T-helper 2 cell treated with Interferon-gamma antibody and Interleukin-4, amounts not matched to agents 5 μg/mL and 100 μg/mL, for 36 hours (primary cell): ENCODE measurements at regions not wholly inside any gene's neighbourhood (a gene's known extent, or its start where the extent isn't known, plus 50 kb on each side); places are given as distances from the start of the nearest gene placed in this dataset.

Source experiments
- DNase-seq: peaks from one replicate; pipeline ENCODE4 v3.0.0; 2021; ENCODE audit warnings: low spot score
- H3K27ac Mint-ChIP-seq: one replicate; pipeline ENCODE4 v1.8.0; 2021; ENCODE audit warnings: mild to moderate bottlenecking, mixed read lengths
- H3K27me3 Mint-ChIP-seq: one replicate; pipeline ENCODE4 v1.8.0; 2021; ENCODE audit warnings: low read depth, mixed read lengths
- H3K36me3 Mint-ChIP-seq: one replicate; pipeline ENCODE4 v1.8.0; 2021; ENCODE audit warnings: low read depth, mixed read lengths
- H3K4me1 Mint-ChIP-seq: one replicate; pipeline ENCODE4 v1.8.0; 2021; ENCODE audit warnings: low read depth, mixed read lengths
- H3K4me3 Mint-ChIP-seq: one replicate; pipeline ENCODE4 v1.8.0; 2022; ENCODE audit warnings: mild to moderate bottlenecking, moderate library complexity, mixed read lengths
- H3K9me3 Mint-ChIP-seq: one replicate; pipeline ENCODE4 v1.8.0; 2021; ENCODE audit warnings: mixed read lengths

GRCh38 chr2:116911540-116911939 lies 903.0 kb upstream of the DDX18 start:
- Mint-ChIP-seq H3K4me3 (no peak overlapping the region), H3K4me1 (no peaks in the 10 kb centered on the region), H3K27me3 (no peaks in the 10 kb centered on the region), H3K36me3 (no peaks in the 10 kb centered on the region), H3K9me3 (peaks cover 29% of the 10 kb centered on the region), H3K27ac (no peak overlapping the region)
- DNase-seq: no peak

GRCh38 chr2:116915673-116916072 lies 898.8 kb upstream of the DDX18 start:
- Mint-ChIP-seq H3K36me3 (no peaks in the 10 kb centered on the region), H3K4me1 (no peaks in the 10 kb centered on the region), H3K27ac (no peak overlapping the region), H3K4me3 (no peak overlapping the region), H3K27me3 (no peaks in the 10 kb centered on the region), H3K9me3 (peaks cover 19% of the 10 kb centered on the region)
- no peak for DNase-seq

- DNase-seq: no peak
- Mint-ChIP-seq H3K4me1 (no peaks in the 10 kb centered on the region), H3K27ac (no peak overlapping the region), H3K4me3 (no peak overlapping the region), H3K9me3 (peaks cover 26% of the 10 kb centered on the region), H3K36me3 (no peaks in the 10 kb centered on the region), H3K27me3 (no peaks in the 10 kb centered on the region)
Measured at GRCh38 chr2:116917196-116917595, 897.3 kb upstream of the DDX18 start.

GRCh38 chr2:116918574-116918973 lies 895.9 kb upstream of the DDX18 start:
- Mint-ChIP-seq H3K9me3 (peaks cover 30% of the 10 kb centered on the region), H3K27me3 (no peaks in the 10 kb centered on the region), H3K4me1 (no peaks in the 10 kb centered on the region), H3K27ac (no peak overlapping the region), H3K4me3 (no peak overlapping the region), H3K36me3 (no peaks in the 10 kb centered on the region)
- no peak for DNase-seq

- Mint-ChIP-seq H3K4me3 (no peak overlapping the region), H3K9me3 (peaks cover 27% of the 10 kb centered on the region), H3K27me3 (no peaks in the 10 kb centered on the region), H3K4me1 (no peaks in the 10 kb centered on the region), H3K27ac (no peak overlapping the region), H3K36me3 (no peaks in the 10 kb centered on the region)
- DNase-seq: no peak
Measured at GRCh38 chr2:116922414-116922813, 892.1 kb upstream of the DDX18 start.

GRCh38 chr2:116924509-116924908 lies 890.0 kb upstream of the DDX18 start:
- H3K4me3 Mint-ChIP-seq: no peak overlapping the region
- no peak overlapping the region for H3K27ac Mint-ChIP-seq
- peaks cover 39% of the 10 kb centered on the region for H3K9me3 Mint-ChIP-seq
- DNase-seq: no peak
- no peaks in the 10 kb centered on the region for H3K4me1 Mint-ChIP-seq
- H3K27me3 Mint-ChIP-seq: no peaks in the 10 kb centered on the region
- H3K36me3 Mint-ChIP-seq: no peaks in the 10 kb centered on the region

GRCh38 chr2:116935097-116935814 lies 879.2 kb upstream of the DDX18 start:
- H3K4me3 Mint-ChIP-seq: no peak overlapping the region
- no peaks in the 10 kb centered on the region for H3K4me1 Mint-ChIP-seq
- no peaks in the 10 kb centered on the region for H3K36me3 Mint-ChIP-seq
- H3K27ac Mint-ChIP-seq: no peak overlapping the region
- DNase-seq: no peak
- peaks cover 42% of the 10 kb centered on the region for H3K9me3 Mint-ChIP-seq
- no peaks in the 10 kb centered on the region for H3K27me3 Mint-ChIP-seq

GRCh38 chr2:116948258-116948657 lies 866.2 kb upstream of the DDX18 start:
- DNase-seq: no peak
- no peaks in the 10 kb centered on the region for H3K27me3 Mint-ChIP-seq
- no peaks in the 10 kb centered on the region for H3K4me1 Mint-ChIP-seq
- H3K9me3 Mint-ChIP-seq: peaks cover 26% of the 10 kb centered on the region
- H3K36me3 Mint-ChIP-seq: no peaks in the 10 kb centered on the region
- H3K27ac Mint-ChIP-seq: no peak overlapping the region
- H3K4me3 Mint-ChIP-seq: no peak overlapping the region

GRCh38 chr2:116949249-116949648 lies 865.2 kb upstream of the DDX18 start:
- Mint-ChIP-seq H3K4me3 (no peak overlapping the region), H3K9me3 (peaks cover 32% of the 10 kb centered on the region), H3K27ac (no peak overlapping the region), H3K36me3 (no peaks in the 10 kb centered on the region), H3K27me3 (no peaks in the 10 kb centered on the region), H3K4me1 (no peaks in the 10 kb centered on the region)
- no peak for DNase-seq

GRCh38 chr2:116952254-116952653 lies 862.2 kb upstream of the DDX18 start:
- no peak overlapping the region for H3K27ac Mint-ChIP-seq
- no peak for DNase-seq
- H3K4me3 Mint-ChIP-seq: no peak overlapping the region
- H3K9me3 Mint-ChIP-seq: peaks cover 35% of the 10 kb centered on the region
- no peaks in the 10 kb centered on the region for H3K4me1 Mint-ChIP-seq
- no peaks in the 10 kb centered on the region for H3K27me3 Mint-ChIP-seq
- no peaks in the 10 kb centered on the region for H3K36me3 Mint-ChIP-seq

- H3K27ac Mint-ChIP-seq: no peak overlapping the region
- H3K36me3 Mint-ChIP-seq: no peaks in the 10 kb centered on the region
- H3K27me3 Mint-ChIP-seq: no peaks in the 10 kb centered on the region
- no peaks in the 10 kb centered on the region for H3K4me1 Mint-ChIP-seq
- DNase-seq: no peak
- peaks cover 40% of the 10 kb centered on the region for H3K9me3 Mint-ChIP-seq
- H3K4me3 Mint-ChIP-seq: no peak overlapping the region
Measured at GRCh38 chr2:116955646-116956045, 858.8 kb upstream of the DDX18 start.

GRCh38 chr2:116975608-116976007 lies 838.9 kb upstream of the DDX18 start:
- Mint-ChIP-seq H3K9me3 (peaks cover 57% of the 10 kb centered on the region), H3K4me1 (no peaks in the 10 kb centered on the region), H3K27ac (no peak overlapping the region), H3K27me3 (no peaks in the 10 kb centered on the region), H3K36me3 (no peaks in the 10 kb centered on the region), H3K4me3 (no peak overlapping the region)
- no peak for DNase-seq

GRCh38 chr2:116979916-116980764 lies 834.4 kb upstream of the DDX18 start:
- H3K9me3 Mint-ChIP-seq: peaks cover 57% of the 10 kb centered on the region
- H3K36me3 Mint-ChIP-seq: no peaks in the 10 kb centered on the region
- H3K27me3 Mint-ChIP-seq: no peaks in the 10 kb centered on the region
- H3K4me1 Mint-ChIP-seq: no peaks in the 10 kb centered on the region
- DNase-seq: no peak
- H3K27ac Mint-ChIP-seq: no peak overlapping the region
- H3K4me3 Mint-ChIP-seq: no peak overlapping the region

GRCh38 chr2:116987447-116987846 lies 827.0 kb upstream of the DDX18 start:
- no peak overlapping the region for H3K27ac Mint-ChIP-seq
- no peak overlapping the region for H3K4me3 Mint-ChIP-seq
- no peaks in the 10 kb centered on the region for H3K4me1 Mint-ChIP-seq
- no peaks in the 10 kb centered on the region for H3K27me3 Mint-ChIP-seq
- no peaks in the 10 kb centered on the region for H3K36me3 Mint-ChIP-seq
- DNase-seq: no peak
- H3K9me3 Mint-ChIP-seq: peaks cover 69% of the 10 kb centered on the region
